ENCODE measurements at regions not wholly inside any gene's neighbourhood (a gene's known extent, or its start where the extent isn't known, plus 50 kb on each side); places are given as distances from the start of the nearest gene placed in this dataset.

- no peak for DNase-seq
Measured at GRCh38 chr1:55726994-55727393, 511.8 kb upstream of the USP24 start.

- DNase-seq = no peak
Measured at GRCh38 chr1:55725378-55725777, 510.2 kb upstream of the USP24 start.

- DNase-seq = no peak
Measured at GRCh38 chr1:55724551-55725325, 509.6 kb upstream of the USP24 start.

GRCh38 chr1:55723001-55723400 lies 507.8 kb upstream of the USP24 start:
- DNase-seq = no peak

GRCh38 chr1:55720261-55720660 lies 505.1 kb upstream of the USP24 start:
- no peak for DNase-seq

GRCh38 chr1:55718758-55719671 lies 503.9 kb upstream of the USP24 start:
- no peak for DNase-seq

GRCh38 chr1:55717111-55717510 lies 501.9 kb upstream of the USP24 start:
- no peak for DNase-seq

GRCh38 chr1:55716610-55717009 lies 501.4 kb upstream of the USP24 start:
- no peak for DNase-seq

GRCh38 chr1:55716151-55716550 lies 501.0 kb upstream of the USP24 start:
- DNase-seq = no peak

- DNase-seq = no peak
Measured at GRCh38 chr1:55714230-55714629, 499.1 kb upstream of the USP24 start.

- DNase-seq = no peak
Measured at GRCh38 chr1:55713516-55713915, 498.4 kb upstream of the USP24 start.

- DNase-seq = no peak
Measured at GRCh38 chr1:55712148-55712547, 497.0 kb upstream of the USP24 start.

GRCh38 chr1:55708781-55709180 lies 493.6 kb upstream of the USP24 start:
- no peak for DNase-seq

- no peak for DNase-seq
Measured at GRCh38 chr1:55707846-55708245, 492.7 kb upstream of the USP24 start.

GRCh38 chr1:55707196-55707595 lies 492.0 kb upstream of the USP24 start:
- no peak for DNase-seq

GRCh38 chr1:55706397-55706796 lies 491.2 kb upstream of the USP24 start:
- DNase-seq = no peak

- no peak for DNase-seq
Measured at GRCh38 chr1:55703726-55704363, 488.7 kb upstream of the USP24 start.

- no peak for DNase-seq
Measured at GRCh38 chr1:55702064-55702463, 486.9 kb upstream of the USP24 start.

GRCh38 chr1:55700359-55701130 lies 485.4 kb upstream of the USP24 start:
- DNase-seq = no peak

GRCh38 chr1:55699228-55699627 lies 484.1 kb upstream of the USP24 start:
- peak; percentile 2 for DNase-seq

GRCh38 chr1:55697997-55698535 lies 482.9 kb upstream of the USP24 start:
- DNase-seq = no peak

GRCh38 chr1:55696891-55697290 lies 481.7 kb upstream of the USP24 start:
- DNase-seq = no peak
